ENCODE measurements at regions not wholly inside any gene's neighbourhood (a gene's known extent, or its start where the extent isn't known, plus 50 kb on each side); places are given as distances from the start of the nearest gene placed in this dataset.
"Not testable (repeated sequence)": the region's sequence is repeated elsewhere in the genome, so short reads cannot be mapped to it uniquely, and the experiment has no call there.

- TF ChIP-seq MXI1 (IDR thresholded peaks at IDR 0.05; ENCODE audit: low read depth, low read length): no peak
- peak; percentile 89 for TF ChIP-seq PBX3 (IDR thresholded peaks at IDR 0.05)
- TF ChIP-seq EZH2phosphoT487 (IDR thresholded peaks at IDR 0.05; ENCODE audit: borderline replicate concordance, low read depth): no peak
- no peak for TF ChIP-seq GABPA (IDR thresholded peaks at IDR 0.05; ENCODE audit: low read depth)
- peak; percentile 49; the same call in 1 of the 2 replicates for TF ChIP-seq ZBTB33 (IDR thresholded peaks at IDR 0.05; ENCODE audit: borderline replicate concordance, low read depth)
- peak; percentile 37; the same call in 1 of the 2 replicates for TF ChIP-seq ELF1 (IDR thresholded peaks at IDR 0.05)
- TF ChIP-seq CHD2 (IDR thresholded peaks at IDR 0.05; ENCODE audit: low read length, partially characterized antibody): no peak
- TF ChIP-seq YY1 (IDR thresholded peaks at IDR 0.05; ENCODE audit: low read depth): peak; percentile 24; the same call in 1 of the 2 replicates
- peak; percentile 93 for TF ChIP-seq TCF12 (IDR thresholded peaks at IDR 0.05)
- no peak for TF ChIP-seq NRF1 (IDR thresholded peaks at IDR 0.05; ENCODE audit: low read depth, low read length)
Observed at GRCh38 chr3:170802164-170803151, 67.5 kb downstream of the RPL22L1 start (continued).

- Histone ChIP-seq H3K27ac (ENCODE audit: low read depth in 2 of 2, low read length in 1 of 2) (peak overlapping the region in 1 of 2 experiments; percentile 81; a peak in 3 of 4 replicates), H3K4me2 (no peak overlapping the region), H3F3A (replicated peaks; ENCODE audit: insufficient read depth) (peaks cover 23% of the 10 kb centered on the region), H3K9me3 (no peaks in the 10 kb centered on the region; the same call in 1 of the 2 replicates), H3K9me2 (no peaks in the 10 kb centered on the region), H3K27me3 (ENCODE audit: insufficient read depth) (no peaks in the 10 kb centered on the region), H2AFZ (ENCODE audit: low read depth) (no peak overlapping the region), H3K36me3 (replicated peaks in 1 of 2; ENCODE audit: control insufficient read depth in 1 of 2, insufficient read depth in 2 of 2, low read length in 1 of 2) (no peaks in the 10 kb centered on the region), H3K4me1 (ENCODE audit: control insufficient read depth in 1 of 2, insufficient read depth in 2 of 2, low read depth in 1 of 2, low read length in 1 of 2) (peaks cover 0 to 20% of the 10 kb centered on the region in 2 experiments; a peak in 2 of 4 replicates), H3K4me3 (ENCODE audit: low read depth in 2 of 2, low read length in 1 of 2) (no peak overlapping the region), H3K79me2 (ENCODE audit: insufficient read depth) (no peaks in the 10 kb centered on the region), H3K9ac (no peak overlapping the region), H4K20me1 (ENCODE audit: insufficient read depth) (no peaks in the 10 kb centered on the region)
- ChIA-PET CTCF (interaction anchor here (2.8 kb wide), 1 partner anchor 10 kb away, joined by 23 read pairs; no protein-coding TSS in a partner anchor), POLR2A (no interaction called here)
- TF ChIP-seq RXRA (IDR thresholded peaks at IDR 0.05; ENCODE audit: borderline replicate concordance, low read depth) (0 out of 2 replicates have a peak, but pooled peaks have one; percentile 20), SIN3A (IDR thresholded peaks at IDR 0.05; ENCODE audit: borderline replicate concordance, low read depth, low read length) (no peak)
- WGBS (ENCODE audit: low lambda C conversion rate): 88% methylated on average over 3 of the region's 3 CpGs
- no peak for DNase-seq
Observed at GRCh38 chr3:170801597-170801996, 68.4 kb downstream of the RPL22L1 start.

- H4K20me1 ChIP-seq (ENCODE audit: insufficient read depth); H3K27ac ChIP-seq (ENCODE audit: low read depth in 2 of 2, low read length in 1 of 2); H3K79me2 ChIP-seq (ENCODE audit: insufficient read depth); H3K9ac ChIP-seq; H3K36me3 ChIP-seq (replicated peaks in 1 of 2; ENCODE audit: control insufficient read depth in 1 of 2, insufficient read depth in 2 of 2, low read length in 1 of 2); H3K4me3 ChIP-seq (ENCODE audit: low read depth in 2 of 2, low read length in 1 of 2); DNase-seq; POLR2A ChIA-PET; H2AFZ ChIP-seq (ENCODE audit: low read depth); H3K9me2 ChIP-seq; H3K9me3 ChIP-seq; H3K4me2 ChIP-seq; H3K27me3 ChIP-seq (ENCODE audit: insufficient read depth): not testable (repeated sequence)
- 94% methylated on average over 4 of the region's 4 CpGs for WGBS (ENCODE audit: low lambda C conversion rate)
- Histone ChIP-seq H3F3A (replicated peaks; ENCODE audit: insufficient read depth) (peaks cover 23% of the 10 kb centered on the region), H3K4me1 (ENCODE audit: control insufficient read depth in 1 of 2, insufficient read depth in 2 of 2, low read depth in 1 of 2, low read length in 1 of 2) (peaks cover 0 to 20% of the 10 kb centered on the region in 2 experiments; a peak in 2 of 4 replicates)
- CTCF ChIA-PET: interaction anchor here (1.0 to 4.0 kb wide), 2 partner anchors 10 to 386 kb away, joined by 4 to 16 read pairs; no protein-coding TSS in a partner anchor
Observed at GRCh38 chr3:170800275-170800674, 69.7 kb downstream of the RPL22L1 start.

Data from SK-N-SH (cell line).